ENCODE measurements at regions not wholly inside any gene's neighbourhood (a gene's known extent, or its start where the extent isn't known, plus 50 kb on each side); places are given as distances from the start of the nearest gene placed in this dataset.
"Not testable (repeated sequence)": the region's sequence is repeated elsewhere in the genome, so short reads cannot be mapped to it uniquely, and the experiment has no call there.

GRCh38 chr6:77063494-77063893, 399.8 kb downstream of the HTR1B start:
- DNase-seq, result no peak

GRCh38 chr6:77055711-77056110, 407.6 kb downstream of the HTR1B start:
- DNase-seq, result no peak

- DNase-seq, result no peak
Measured at GRCh38 chr6:77040568-77041195, 422.6 kb downstream of the HTR1B start.

- DNase-seq, result no peak
Measured at GRCh38 chr6:77038807-77039206, 424.5 kb downstream of the HTR1B start.

GRCh38 chr6:77037439-77037838, 425.9 kb downstream of the HTR1B start:
- no peak for DNase-seq

GRCh38 chr6:77036400-77036799, 426.9 kb downstream of the HTR1B start:
- no peak for DNase-seq

GRCh38 chr6:77034161-77034560, 429.1 kb downstream of the HTR1B start:
- no peak for DNase-seq

GRCh38 chr6:77030929-77031674, 432.2 kb downstream of the HTR1B start:
- no peak for DNase-seq

- DNase-seq, result no peak
Measured at GRCh38 chr6:77026341-77026740, 436.9 kb downstream of the HTR1B start.

GRCh38 chr6:77025736-77026223, 437.5 kb downstream of the HTR1B start:
- no peak for DNase-seq

GRCh38 chr6:77021778-77022177, 441.5 kb downstream of the HTR1B start:
- no peak for DNase-seq

GRCh38 chr6:77021232-77021631, 442.1 kb downstream of the HTR1B start:
- no peak for DNase-seq

GRCh38 chr6:77019081-77019480, 444.2 kb downstream of the HTR1B start:
- no peak for DNase-seq

- DNase-seq, result no peak
Measured at GRCh38 chr6:77017537-77017936, 445.8 kb downstream of the HTR1B start.

GRCh38 chr6:77015350-77015749, 447.9 kb downstream of the HTR1B start:
- DNase-seq, result no peak

GRCh38 chr6:77011929-77012545, 451.3 kb downstream of the HTR1B start:
- no peak for DNase-seq

- DNase-seq, result no peak
Measured at GRCh38 chr6:77010931-77011542, 452.3 kb downstream of the HTR1B start.

GRCh38 chr6:76992553-76992952, 470.7 kb downstream of the HTR1B start:
- no peak for DNase-seq

GRCh38 chr6:76984572-76984971, 478.7 kb downstream of the HTR1B start:
- DNase-seq, result no peak

GRCh38 chr6:76982476-76983199, 480.7 kb downstream of the HTR1B start:
- DNase-seq, result no peak

- DNase-seq, result no peak
Measured at GRCh38 chr6:76972474-76972873, 490.8 kb downstream of the HTR1B start.

- not testable (repeated sequence) for DNase-seq
Measured at GRCh38 chr6:76959177-76959576, 504.1 kb downstream of the HTR1B start.
